ENCODE measurements at regions not wholly inside any gene's neighbourhood (a gene's known extent, or its start where the extent isn't known, plus 50 kb on each side); places are given as distances from the start of the nearest gene placed in this dataset.
"Not testable (repeated sequence)": the region's sequence is repeated elsewhere in the genome, so short reads cannot be mapped to it uniquely, and the experiment has no call there.

DNA sequence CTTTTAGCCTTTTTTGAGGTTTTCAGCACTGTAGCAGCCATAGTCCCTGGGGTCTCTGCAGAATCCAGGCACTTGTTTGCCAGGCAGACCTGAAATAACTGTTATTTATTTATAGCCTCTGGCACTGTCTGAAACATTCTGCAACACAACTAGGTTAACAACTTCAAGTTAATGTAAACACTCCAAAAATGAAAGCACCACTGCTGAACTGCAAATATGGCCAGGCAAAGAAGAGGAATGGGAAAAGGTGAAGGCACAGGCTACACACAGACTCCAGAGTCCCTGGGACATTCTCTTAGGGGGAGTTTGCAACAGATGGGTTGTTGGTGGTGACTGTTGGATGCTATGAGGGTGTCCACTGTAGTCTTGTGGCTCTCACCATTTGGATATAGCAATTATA, 369.0 kb downstream of the MAT2B start:
- no peak for TF ChIP-seq CTCF (IDR thresholded peaks at IDR 0.05; ENCODE audit: control insufficient read depth, extremely low read depth, insufficient read depth)
- no peak overlapping the region for H3K4me3 ChIP-seq (ENCODE audit: low read depth, low read length)
- DNase-seq (ENCODE audit: low read depth), result no peak

DNA sequence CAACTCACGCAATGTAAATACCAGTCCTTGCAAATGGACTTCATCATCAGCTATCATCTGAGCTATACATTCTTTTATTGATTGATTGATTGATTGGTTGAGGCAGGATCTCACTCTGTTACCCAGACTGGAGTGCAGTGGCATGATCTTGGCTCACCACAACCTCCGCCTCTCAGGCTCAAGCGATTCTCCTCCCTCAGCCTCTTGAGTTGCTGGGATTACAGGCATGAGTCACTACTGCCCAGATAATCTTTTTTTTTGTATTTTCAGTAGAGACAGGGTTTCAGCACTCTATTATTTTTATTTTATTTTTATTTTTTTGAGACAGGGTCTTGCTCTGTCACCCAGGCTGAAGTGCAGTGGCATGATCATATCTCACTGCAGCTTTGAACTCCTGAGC, 369.5 kb downstream of the MAT2B start:
- H3K4me3 ChIP-seq (ENCODE audit: low read depth, low read length); DNase-seq (ENCODE audit: low read depth): not testable (repeated sequence)

- no peak for DNase-seq (ENCODE audit: low read depth)
- H3K4me3 ChIP-seq (ENCODE audit: low read depth, low read length), result no peak overlapping the region
- TF ChIP-seq CTCF (IDR thresholded peaks at IDR 0.05; ENCODE audit: control insufficient read depth, extremely low read depth, insufficient read depth), result no peak
Measured at GRCh38 chr5:163877865-163878264, 372.4 kb downstream of the MAT2B start.

GRCh38 chr5:163878490-163878889, 373.1 kb downstream of the MAT2B start:
- no peak for TF ChIP-seq CTCF (IDR thresholded peaks at IDR 0.05; ENCODE audit: control insufficient read depth, extremely low read depth, insufficient read depth)
- DNase-seq (ENCODE audit: low read depth), result no peak
- no peak overlapping the region for H3K4me3 ChIP-seq (ENCODE audit: low read depth, low read length)

DNA sequence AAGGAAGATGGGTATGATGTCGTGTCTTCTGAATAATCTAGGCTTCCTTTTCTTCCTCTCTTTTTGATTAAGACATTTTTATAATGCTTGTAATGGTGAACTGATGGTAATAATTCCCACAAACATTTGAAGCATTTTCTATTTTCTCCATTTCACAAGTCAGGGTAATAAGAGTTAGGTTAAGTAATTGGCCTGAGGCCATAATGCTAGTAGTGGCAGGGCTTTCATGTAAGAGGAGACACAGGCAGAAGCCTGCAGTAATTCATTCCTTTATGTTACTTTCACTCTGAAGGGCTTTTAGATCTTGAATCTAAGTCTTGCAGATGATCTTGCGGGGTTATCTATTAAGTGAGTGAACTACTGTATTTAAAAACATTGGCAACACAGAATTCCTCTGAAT, 374.9 kb downstream of the MAT2B start:
- no peak for TF ChIP-seq CTCF (IDR thresholded peaks at IDR 0.05; ENCODE audit: control insufficient read depth, extremely low read depth, insufficient read depth)
- DNase-seq (ENCODE audit: low read depth), result no peak
- no peak overlapping the region for H3K4me3 ChIP-seq (ENCODE audit: low read depth, low read length)

- H3K4me3 ChIP-seq (ENCODE audit: low read depth, low read length), result no peak overlapping the region
- TF ChIP-seq CTCF (IDR thresholded peaks at IDR 0.05; ENCODE audit: control insufficient read depth, extremely low read depth, insufficient read depth), result no peak
- DNase-seq (ENCODE audit: low read depth), result no peak
Measured at GRCh38 chr5:163885117-163885516, 379.7 kb downstream of the MAT2B start.

- DNase-seq (ENCODE audit: low read depth), result no peak
- H3K4me3 ChIP-seq (ENCODE audit: low read depth, low read length), result no peak overlapping the region
- TF ChIP-seq CTCF (IDR thresholded peaks at IDR 0.05; ENCODE audit: control insufficient read depth, extremely low read depth, insufficient read depth), result no peak
Measured at GRCh38 chr5:163887854-163888253, 382.4 kb downstream of the MAT2B start.

GRCh38 chr5:163888366-163888765, 382.9 kb downstream of the MAT2B start:
- H3K4me3 ChIP-seq (ENCODE audit: low read depth, low read length), result no peak overlapping the region
- no peak for TF ChIP-seq CTCF (IDR thresholded peaks at IDR 0.05; ENCODE audit: control insufficient read depth, extremely low read depth, insufficient read depth)
- no peak for DNase-seq (ENCODE audit: low read depth)

Measured in LNCaP clone FGC (cell line).